Vagina (tissue), 2 donors: ENCODE measurements at regions not wholly inside any gene's neighbourhood (a gene's known extent, or its start where the extent isn't known, plus 50 kb on each side); places are given as distances from the start of the nearest gene placed in this dataset.

Experiments used
- POLR2A ChIP-seq, 2 donors: fragments of 450-650 bp; IDR thresholded peaks; one replicate each; pipeline ENCODE4 v1.6.1; 2017; ENCODE audit warnings: antibody characterized with exemption in 2 of 2, mild to moderate bottlenecking in 2 of 2, moderate library complexity in 2 of 2
- POLR2AphosphoS5 ChIP-seq, 2 donors: sonication (generic); formaldehyde crosslinking; IDR thresholded peaks; one replicate each; pipeline ENCODE4 v1.9.0; 2017; ENCODE audit warnings: antibody characterized with exemption in 2 of 2, mild to moderate bottlenecking in 2 of 2, low read depth in 1 of 2; ENCODE audit not compliant: insufficient read depth in 1 of 2
- TF ChIP-seq, protein P1 (sequence below), 3 experiments: fragments of 450-650 bp in 2 of 3; fragments of 200-600 bp in 1 of 3; sonication (generic) in 1 of 3; IDR thresholded peaks; one replicate each; pipeline ENCODE4 v1.5.1; 2017 to 2019; ENCODE audit warnings: antibody characterized with exemption in 3 of 3, mild to moderate bottlenecking in 2 of 3, moderate library complexity in 2 of 3

DNA sequence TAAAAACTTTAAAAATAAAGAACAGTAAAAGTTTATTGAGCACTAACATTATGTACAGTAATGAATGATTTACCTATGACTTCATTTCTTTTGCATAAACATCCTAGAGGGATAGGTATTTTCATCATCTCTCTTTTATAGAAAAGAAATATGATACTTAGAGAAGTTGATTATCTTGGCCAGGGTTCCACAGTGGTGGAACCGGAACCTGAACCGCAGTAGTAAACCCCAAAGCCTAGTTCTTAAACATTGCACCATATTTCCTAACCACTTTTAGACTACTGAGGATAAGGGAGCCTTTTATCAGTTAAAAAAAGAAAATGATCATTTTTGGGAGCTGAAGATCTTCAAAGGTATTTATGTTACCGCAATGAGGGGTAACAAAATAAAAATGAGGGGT lies 205.7 kb upstream of the SGCD start:
- TF ChIP-seq, protein P1, sequence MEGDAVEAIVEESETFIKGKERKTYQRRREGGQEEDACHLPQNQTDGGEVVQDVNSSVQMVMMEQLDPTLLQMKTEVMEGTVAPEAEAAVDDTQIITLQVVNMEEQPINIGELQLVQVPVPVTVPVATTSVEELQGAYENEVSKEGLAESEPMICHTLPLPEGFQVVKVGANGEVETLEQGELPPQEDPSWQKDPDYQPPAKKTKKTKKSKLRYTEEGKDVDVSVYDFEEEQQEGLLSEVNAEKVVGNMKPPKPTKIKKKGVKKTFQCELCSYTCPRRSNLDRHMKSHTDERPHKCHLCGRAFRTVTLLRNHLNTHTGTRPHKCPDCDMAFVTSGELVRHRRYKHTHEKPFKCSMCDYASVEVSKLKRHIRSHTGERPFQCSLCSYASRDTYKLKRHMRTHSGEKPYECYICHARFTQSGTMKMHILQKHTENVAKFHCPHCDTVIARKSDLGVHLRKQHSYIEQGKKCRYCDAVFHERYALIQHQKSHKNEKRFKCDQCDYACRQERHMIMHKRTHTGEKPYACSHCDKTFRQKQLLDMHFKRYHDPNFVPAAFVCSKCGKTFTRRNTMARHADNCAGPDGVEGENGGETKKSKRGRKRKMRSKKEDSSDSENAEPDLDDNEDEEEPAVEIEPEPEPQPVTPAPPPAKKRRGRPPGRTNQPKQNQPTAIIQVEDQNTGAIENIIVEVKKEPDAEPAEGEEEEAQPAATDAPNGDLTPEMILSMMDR (IDR thresholded peaks at IDR 0.05), result no peak
- TF ChIP-seq POLR2A (IDR thresholded peaks at IDR 0.05) (no peak), POLR2AphosphoS5 (IDR thresholded peaks at IDR 0.05; ENCODE audit: insufficient read depth in 1 of 2, low read depth in 1 of 2) (no peak)
